HEK293 (cell line): ENCODE measurements at regions not wholly inside any gene's neighbourhood (a gene's known extent, or its start where the extent isn't known, plus 50 kb on each side); places are given as distances from the start of the nearest gene placed in this dataset.
A peak's percentile ranks its signal among the peaks of the same experiment; 100 is the strongest.

Experiments used
- CTCF ChIA-PET: fragments of 350-600 bp; formaldehyde crosslinking; extraction: SDS; loops from one replicate; lab custom pipeline; 2021; ENCODE audit warnings: antibody characterized with exemption; lab: Yijun Ruan, JAX
- POLR2A ChIA-PET: fragments of 300-600 bp; formaldehyde crosslinking; extraction: SDS; loops from one replicate; lab custom pipeline; 2020; ENCODE audit warnings: antibody characterized with exemption, inconsistent platforms; lab: Yijun Ruan, JAX
- H3K27ac ChIP-seq: fragments of 200-500 bp; sonication (Bioruptor generic); 2 replicates; pipeline ENCODE4 v1.5.1; 2014; ENCODE audit warnings: low read depth, low read length, control low read depth, inconsistent platforms; ENCODE audit errors: extremely low read depth
- H3K36me3 ChIP-seq, 2 experiments: fragments of 200-500 bp in 1 of 2; sonication (Bioruptor generic) in 1 of 2; 1 replicate in 1 of 2; 2 replicates in 1 of 2; pipeline ENCODE4 v1.5.1; 2014 to 2017; ENCODE audit warnings: inconsistent platforms in 2 of 2, low read length in 2 of 2; ENCODE audit not compliant: control insufficient read depth in 2 of 2, insufficient read depth in 1 of 2
- H3K4me1 ChIP-seq: fragments of 200-500 bp; sonication (Bioruptor generic); 2 replicates; pipeline ENCODE4 v1.5.1; 2014; ENCODE audit warnings: mild to moderate bottlenecking, low read length, inconsistent platforms; ENCODE audit not compliant: control insufficient read depth, insufficient read depth
- H3K4me3 ChIP-seq: 2 replicates; pipeline ENCODE4 v1.5.1; 2011; ENCODE audit warnings: low read depth, mild to moderate bottlenecking, control low read depth, low read length, moderate library complexity
- H3K9me3 ChIP-seq: fragments of 200-500 bp; sonication (Bioruptor generic); 2 replicates; pipeline ENCODE4 v1.5.1; 2014; ENCODE audit warnings: low read depth, low read length, inconsistent platforms; ENCODE audit not compliant: control insufficient read depth, insufficient read depth
- FEZF1 ChIP-seq: fragments of 450-650 bp; formaldehyde crosslinking; IDR thresholded peaks from 2 replicates; pipeline ENCODE4 v1.5.1; 2016; ENCODE audit warnings: missing biosample characterization, missing genetic modification characterization
- HIC1 ChIP-seq: fragments of 450-650 bp; formaldehyde crosslinking; IDR thresholded peaks from 2 replicates; pipeline ENCODE4 v1.5.1; 2016; ENCODE audit warnings: missing biosample characterization, missing genetic modification characterization
- HOXC10 ChIP-seq: sonication (generic); formaldehyde crosslinking; IDR thresholded peaks from 2 replicates; pipeline ENCODE4 v1.8.1; 2023; ENCODE audit warnings: mild to moderate bottlenecking, missing genetic modification reagents
- PRDM1 ChIP-seq: fragments of 450-650 bp; formaldehyde crosslinking; IDR thresholded peaks from 2 replicates; pipeline ENCODE4; 2016; ENCODE audit warnings: missing biosample characterization, missing genetic modification characterization
- ZBTB17 ChIP-seq: fragments of 450-650 bp; formaldehyde crosslinking; IDR thresholded peaks from 2 replicates; pipeline ENCODE4 v1.5.1; 2016; ENCODE audit warnings: missing biosample characterization, missing genetic modification characterization
- ZFP37 ChIP-seq: fragments of 450-650 bp; formaldehyde crosslinking; IDR thresholded peaks from 2 replicates; pipeline ENCODE4 v1.5.1; 2016; ENCODE audit warnings: missing biosample characterization, missing genetic modification characterization
- ZNF10 ChIP-seq: fragments of 450-650 bp; formaldehyde crosslinking; IDR thresholded peaks from 2 replicates; pipeline ENCODE4 v1.5.1; 2017; ENCODE audit warnings: missing biosample characterization, missing genetic modification characterization
- ZNF114 ChIP-seq: fragments of 450-650 bp; formaldehyde crosslinking; IDR thresholded peaks from 2 replicates; pipeline ENCODE4 v1.5.0; 2017; ENCODE audit warnings: missing biosample characterization, missing genetic modification characterization
- ZNF175 ChIP-seq: fragments of 450-650 bp; formaldehyde crosslinking; IDR thresholded peaks from 2 replicates; pipeline ENCODE4 v1.5.1; 2016; ENCODE audit warnings: missing biosample characterization, missing genetic modification characterization
- ZNF23 ChIP-seq: fragments of 450-650 bp; formaldehyde crosslinking; IDR thresholded peaks from 2 replicates; pipeline ENCODE4 v1.5.1; 2016; ENCODE audit warnings: missing biosample characterization, missing genetic modification characterization, borderline replicate concordance
- ZNF274 ChIP-seq, 2 experiments: fragments of 200-500 bp in 1 of 2; fragments of 450-650 bp in 1 of 2; sonication (Bioruptor generic) in 1 of 2; formaldehyde crosslinking in 1 of 2; IDR thresholded peaks; 2 replicates each; pipeline versions ENCODE4 v1.5.1 to v1.6.1; 2014 to 2016; ENCODE audit warnings: borderline replicate concordance in 1 of 2, inconsistent platforms in 1 of 2, low read length in 1 of 2, missing biosample characterization in 1 of 2, missing genetic modification characterization in 1 of 2
- ZNF280D ChIP-seq: fragments of 450-650 bp; formaldehyde crosslinking; IDR thresholded peaks from 2 replicates; pipeline ENCODE4 v1.5.1; 2016; ENCODE audit warnings: missing biosample characterization, missing genetic modification characterization
- ZNF292 ChIP-seq: fragments of 450-650 bp; formaldehyde crosslinking; IDR thresholded peaks from 2 replicates; pipeline ENCODE4 v1.5.1; 2016; ENCODE audit warnings: low read depth, missing biosample characterization, missing genetic modification characterization, borderline replicate concordance
- ZNF302 ChIP-seq: fragments of 450-650 bp; formaldehyde crosslinking; IDR thresholded peaks from 2 replicates; pipeline ENCODE4 v1.5.1; 2016; ENCODE audit warnings: missing biosample characterization, missing genetic modification characterization, low read depth
- ZNF311 ChIP-seq: fragments of 450-650 bp; formaldehyde crosslinking; IDR thresholded peaks from 2 replicates; pipeline ENCODE4 v1.5.1; 2017; ENCODE audit warnings: missing biosample characterization, missing genetic modification characterization, borderline replicate concordance
- ZNF324 ChIP-seq: fragments of 450-650 bp; formaldehyde crosslinking; IDR thresholded peaks from 2 replicates; pipeline ENCODE4 v1.5.1; 2016; ENCODE audit warnings: missing biosample characterization, missing genetic modification characterization
- ZNF391 ChIP-seq: fragments of 450-650 bp; formaldehyde crosslinking; IDR thresholded peaks from 2 replicates; pipeline ENCODE4 v1.5.1; 2016; ENCODE audit warnings: low read depth, missing biosample characterization, missing genetic modification characterization, borderline replicate concordance
- ZNF394 ChIP-seq: fragments of 450-650 bp; formaldehyde crosslinking; IDR thresholded peaks from 2 replicates; pipeline ENCODE4 v1.5.1; 2016; ENCODE audit warnings: missing biosample characterization, missing genetic modification characterization, mild to moderate bottlenecking, moderate library complexity, borderline replicate concordance
- ZNF404 ChIP-seq: fragments of 450-650 bp; formaldehyde crosslinking; IDR thresholded peaks from 2 replicates; pipeline ENCODE4 v1.5.1; 2017; ENCODE audit warnings: missing biosample characterization, missing genetic modification characterization
- ZNF423 ChIP-seq: fragments of 450-650 bp; formaldehyde crosslinking; IDR thresholded peaks from 2 replicates; pipeline ENCODE4 v1.5.1; 2016; ENCODE audit warnings: missing biosample characterization, missing genetic modification characterization
- ZNF426 ChIP-seq: fragments of 450-650 bp; formaldehyde crosslinking; IDR thresholded peaks from 2 replicates; pipeline ENCODE4 v1.5.1; 2017; ENCODE audit warnings: missing biosample characterization, missing genetic modification characterization, mild to moderate bottlenecking, inconsistent platforms, moderate library complexity
- ZNF449 ChIP-seq: fragments of 450-650 bp; formaldehyde crosslinking; IDR thresholded peaks from 2 replicates; pipeline ENCODE4 v1.5.1; 2017; ENCODE audit warnings: missing biosample characterization, mild to moderate bottlenecking, missing genetic modification characterization, moderate library complexity
- ZNF501 ChIP-seq: fragments of 450-650 bp; formaldehyde crosslinking; IDR thresholded peaks from 2 replicates; pipeline ENCODE4 v1.5.1; 2016; ENCODE audit warnings: missing biosample characterization, missing genetic modification characterization
- ZNF530 ChIP-seq: fragments of 450-650 bp; formaldehyde crosslinking; IDR thresholded peaks from 2 replicates; pipeline ENCODE4 v1.5.1; 2016; ENCODE audit warnings: low read depth, missing biosample characterization, missing genetic modification characterization
- ZNF548 ChIP-seq: fragments of 450-650 bp; formaldehyde crosslinking; IDR thresholded peaks from 2 replicates; pipeline ENCODE4 v1.5.1; 2016; ENCODE audit warnings: missing biosample characterization, missing genetic modification characterization
- ZNF76 ChIP-seq: fragments of 450-650 bp; formaldehyde crosslinking; IDR thresholded peaks from 2 replicates; pipeline ENCODE4; 2016; ENCODE audit warnings: low read depth, missing biosample characterization, missing genetic modification characterization, borderline replicate concordance
- ZNF792 ChIP-seq: fragments of 450-650 bp; formaldehyde crosslinking; IDR thresholded peaks from 2 replicates; pipeline ENCODE4 v1.5.1; 2016; ENCODE audit warnings: missing biosample characterization, missing genetic modification characterization
- ZSCAN4 ChIP-seq: fragments of 450-650 bp; formaldehyde crosslinking; IDR thresholded peaks from 2 replicates; pipeline ENCODE4 v1.5.1; 2017; ENCODE audit warnings: missing biosample characterization, missing genetic modification characterization

GRCh38 chr1:9473032-9473807 is 66.0 kb upstream of the SLC25A33 start (continued):
- TF ChIP-seq ZSCAN4 (no peak), ZNF391 (tag by site-specific recombination) (no peak), ZNF76 (tag by site-specific recombination) (no peak), ZNF274 (IDR thresholded peaks at IDR 0.05; ENCODE audit: low read length) (no peak), ZNF274 (tag by site-specific recombination; IDR thresholded peaks at IDR 0.05; ENCODE audit: borderline replicate concordance) (no peak), ZNF175 (tag by site-specific recombination) (no peak), ZNF449 (no peak), ZNF426 (no peak), ZNF394 (tag by site-specific recombination) (no peak), ZNF548 (tag by site-specific recombination) (no peak), ZFP37 (tag by site-specific recombination) (no peak), ZNF324 (tag by site-specific recombination) (0 out of 2 replicates have a peak, but pooled peaks have one; percentile 44), ZNF10 (tag by site-specific recombination) (no peak), ZNF23 (tag by site-specific recombination) (no peak), ZBTB17 (tag by site-specific recombination) (0 out of 2 replicates have a peak, but pooled peaks have one; percentile 11), PRDM1 (tag by site-specific recombination) (no peak), FEZF1 (tag by site-specific recombination) (no peak), ZNF114 (tag by site-specific recombination) (no peak), ZNF311 (tag by site-specific recombination) (no peak), ZNF404 (tag by site-specific recombination) (no peak), ZNF292 (tag by site-specific recombination) (no peak), ZNF792 (tag by site-specific recombination) (no peak), ZNF423 (tag by site-specific recombination) (0 out of 2 replicates have a peak, but pooled peaks have one; percentile 24), ZNF302 (tag by site-specific recombination) (no peak)

GRCh38 chr1:9475061-9475627 is 64.1 kb upstream of the SLC25A33 start:
- Histone ChIP-seq H3K4me3 (no peak overlapping the region), H3K36me3 (no peaks in the 10 kb centered on the region), H3K27ac (no peak overlapping the region), H3K9me3 (no peaks in the 10 kb centered on the region), H3K4me1 (no peaks in the 10 kb centered on the region)
- POLR2A ChIA-PET: interaction anchor here (0.5 kb wide), 1 partner anchor 287 kb away, joined by 3 read pairs; no protein-coding TSS in a partner anchor
- CTCF ChIA-PET: interaction anchor here (1.2 to 1.4 kb wide), 2 partner anchors 19 to 186 kb away, joined by 5 to 6 read pairs; no protein-coding TSS in a partner anchor
- TF ChIP-seq HOXC10 (no peak), ZNF501 (tag by site-specific recombination) (no peak), ZNF530 (tag by site-specific recombination) (no peak), ZNF280D (tag by site-specific recombination) (no peak), HIC1 (no peak), ZNF311 (tag by site-specific recombination) (no peak)
